Astrocyte (in vitro differentiated cells and primary cell): ENCODE measurements at regions not wholly inside any gene's neighbourhood (a gene's known extent, or its start where the extent isn't known, plus 50 kb on each side); places are given as distances from the start of the nearest gene placed in this dataset.

ENCODE experiments used
- DNase-seq: peaks from one replicate; pipeline ENCODE4 v3.0.0-alpha.2; 2010; ENCODE audit warnings: low read depth
- FAIRE-seq: peaks from 2 replicates; lab custom pipeline; 2011; peaks lifted over from hg19 to GRCh38; lab: Jason Lieb, UNC
- H2AFZ ChIP-seq: 2 replicates; pipeline ENCODE4 v1.6.0; 2012; ENCODE audit warnings: low read depth, low read length, inconsistent platforms
- H3K27ac ChIP-seq: 2 replicates; pipeline ENCODE4 v1.5.1; 2011; ENCODE audit warnings: low read depth, low read length, inconsistent platforms
- H3K27me3 ChIP-seq: 2 replicates; pipeline ENCODE4 v1.6.0; 2011; ENCODE audit warnings: low read length, inconsistent platforms; ENCODE audit not compliant: insufficient read depth
- H3K36me3 ChIP-seq: 2 replicates; pipeline ENCODE4 v1.5.1; 2011; ENCODE audit warnings: low read length, inconsistent platforms; ENCODE audit not compliant: insufficient read depth
- H3K4me1 ChIP-seq: 2 replicates; pipeline ENCODE4 v1.5.1; 2011; ENCODE audit warnings: low read length, inconsistent platforms; ENCODE audit not compliant: insufficient read depth
- H3K4me2 ChIP-seq: 2 replicates; pipeline ENCODE4 v1.6.0; 2012; ENCODE audit warnings: low read length, inconsistent platforms
- H3K4me3 ChIP-seq: 2 replicates; pipeline ENCODE4 v1.5.1; 2011; ENCODE audit warnings: low read depth, mild to moderate bottlenecking, low read length, inconsistent platforms; ENCODE audit not compliant: insufficient read depth
- H3K79me2 ChIP-seq: 2 replicates; pipeline ENCODE4 v1.6.0; 2012; ENCODE audit warnings: mild to moderate bottlenecking, low read length, inconsistent platforms; ENCODE audit not compliant: insufficient read depth
- H3K9ac ChIP-seq: 2 replicates; pipeline ENCODE4 v1.6.0; 2012; ENCODE audit warnings: mild to moderate bottlenecking, low read length, inconsistent platforms
- H3K9me3 ChIP-seq: 2 replicates; pipeline ENCODE4 v1.5.1; 2012; ENCODE audit warnings: low read depth, mild to moderate bottlenecking, low read length, inconsistent platforms; ENCODE audit not compliant: insufficient read depth
- H4K20me1 ChIP-seq: 2 replicates; pipeline ENCODE4 v1.6.0; 2012; ENCODE audit warnings: low read length, inconsistent platforms; ENCODE audit not compliant: insufficient read depth
- H3K27ac Mint-ChIP-seq: one replicate; pipeline ENCODE4 v1.8.0; 2021; ENCODE audit warnings: mild to moderate bottlenecking, mixed read lengths; ENCODE audit not compliant: unreplicated experiment
- H3K27me3 Mint-ChIP-seq: one replicate; pipeline ENCODE4 v1.8.0; 2021; ENCODE audit warnings: low read depth, mixed read lengths; ENCODE audit not compliant: unreplicated experiment
- H3K36me3 Mint-ChIP-seq: one replicate; pipeline ENCODE4 v1.8.0; 2021; ENCODE audit warnings: low read depth, mixed read lengths; ENCODE audit not compliant: unreplicated experiment
- H3K4me1 Mint-ChIP-seq: one replicate; pipeline ENCODE4 v1.8.0; 2021; ENCODE audit warnings: low read depth, mixed read lengths; ENCODE audit not compliant: unreplicated experiment
- H3K4me3 Mint-ChIP-seq: one replicate; pipeline ENCODE4 v1.8.0; 2021; ENCODE audit warnings: mild to moderate bottlenecking, moderate library complexity, mixed read lengths; ENCODE audit not compliant: unreplicated experiment
- H3K9me3 Mint-ChIP-seq: one replicate; pipeline ENCODE4 v1.8.0; 2021; ENCODE audit warnings: mild to moderate bottlenecking, mixed read lengths; ENCODE audit not compliant: unreplicated experiment
- CTCF ChIP-seq: IDR thresholded peaks from 2 replicates; pipeline ENCODE4 v1.5.1; 2011; ENCODE audit warnings: low read depth, mild to moderate bottlenecking, inconsistent platforms, low read length, moderate library complexity; ENCODE audit not compliant: insufficient read depth
- EZH2 ChIP-seq: IDR thresholded peaks from 2 replicates; pipeline ENCODE4 v1.6.1; 2012; ENCODE audit warnings: mild to moderate bottlenecking, low read length, inconsistent platforms; ENCODE audit not compliant: insufficient read depth

- H3K4me1 Mint-ChIP-seq = no peaks in the 10 kb centered on the region
- no peak overlapping the region for H3K9ac ChIP-seq
- no peak overlapping the region for H3K27ac Mint-ChIP-seq
- no peaks in the 10 kb centered on the region for H4K20me1 ChIP-seq
- H3K9me3 Mint-ChIP-seq = peaks cover 11% of the 10 kb centered on the region
- H3K4me2 ChIP-seq = no peak overlapping the region
- TF ChIP-seq CTCF (no peak), EZH2 (no peak)
- no peaks in the 10 kb centered on the region for H3K27me3 Mint-ChIP-seq
- H3K27ac ChIP-seq = no peak overlapping the region
- H3K79me2 ChIP-seq = no peaks in the 10 kb centered on the region
- no peak overlapping the region for H3K4me3 Mint-ChIP-seq
- no peak for DNase-seq
- no peak for FAIRE-seq
- no peaks in the 10 kb centered on the region for H3K9me3 ChIP-seq
- H3K27me3 ChIP-seq = no peaks in the 10 kb centered on the region
- H3K36me3 Mint-ChIP-seq = peaks cover 13% of the 10 kb centered on the region
- H3K36me3 ChIP-seq = no peaks in the 10 kb centered on the region
- no peak overlapping the region for H2AFZ ChIP-seq
- no peaks in the 10 kb centered on the region for H3K4me1 ChIP-seq
- no peak overlapping the region for H3K4me3 ChIP-seq
Measured at GRCh38 chr3:15882577-15882976, 84.8 kb upstream of the ANKRD28 start.

GRCh38 chr3:15884132-15884531, 86.4 kb upstream of the ANKRD28 start:
- DNase-seq (no peak), FAIRE-seq (no peak)
- no peaks in the 10 kb centered on the region for H4K20me1 ChIP-seq
- no peak overlapping the region for H3K27ac ChIP-seq
- Mint-ChIP-seq H3K36me3 (peaks cover 7% of the 10 kb centered on the region), H3K27ac (no peak overlapping the region), H3K4me3 (no peak overlapping the region), H3K4me1 (no peaks in the 10 kb centered on the region), H3K9me3 (peaks cover 8% of the 10 kb centered on the region), H3K27me3 (no peaks in the 10 kb centered on the region)
- no peaks in the 10 kb centered on the region for H3K4me1 ChIP-seq
- H3K27me3 ChIP-seq = no peaks in the 10 kb centered on the region
- no peak overlapping the region for H3K4me3 ChIP-seq
- no peak overlapping the region for H2AFZ ChIP-seq
- H3K36me3 ChIP-seq = no peaks in the 10 kb centered on the region
- TF ChIP-seq CTCF = no peak
- TF ChIP-seq EZH2 = no peak
- no peak overlapping the region for H3K4me2 ChIP-seq
- no peak overlapping the region for H3K9ac ChIP-seq
- H3K79me2 ChIP-seq = no peaks in the 10 kb centered on the region
- H3K9me3 ChIP-seq = no peaks in the 10 kb centered on the region

- no peaks in the 10 kb centered on the region for H3K27me3 ChIP-seq
- no peak overlapping the region for H3K9ac ChIP-seq
- no peaks in the 10 kb centered on the region for H3K4me1 ChIP-seq
- DNase-seq = no peak
- H3K9me3 ChIP-seq = no peaks in the 10 kb centered on the region
- no peaks in the 10 kb centered on the region for H3K36me3 ChIP-seq
- FAIRE-seq = no peak
- H3K4me2 ChIP-seq = no peak overlapping the region
- H4K20me1 ChIP-seq = no peaks in the 10 kb centered on the region
- H3K27ac ChIP-seq = no peak overlapping the region
- Mint-ChIP-seq H3K4me3 (no peak overlapping the region), H3K9me3 (peaks cover 15% of the 10 kb centered on the region), H3K27me3 (no peaks in the 10 kb centered on the region), H3K36me3 (peaks cover 4% of the 10 kb centered on the region), H3K4me1 (no peaks in the 10 kb centered on the region), H3K27ac (no peak overlapping the region)
- H2AFZ ChIP-seq = no peak overlapping the region
- H3K79me2 ChIP-seq = no peaks in the 10 kb centered on the region
- TF ChIP-seq CTCF (no peak), EZH2 (no peak)
- no peak overlapping the region for H3K4me3 ChIP-seq
Measured at GRCh38 chr3:15886521-15886920, 88.7 kb upstream of the ANKRD28 start.
